HG02642 (cell line): ENCODE measurements at regions not wholly inside any gene's neighbourhood (a gene's known extent, or its start where the extent isn't known, plus 50 kb on each side); places are given as distances from the start of the nearest gene placed in this dataset.
"Not testable (repeated sequence)": the region's sequence is repeated elsewhere in the genome, so short reads cannot be mapped to it uniquely, and the experiment has no call there.

Experiments used
- ATAC-seq: cut with Tn5 transposase; IDR thresholded peaks from one replicate; pipeline ENCODE4 v1.9.1; 2021; ENCODE audit warnings: mild to moderate bottlenecking; ENCODE audit not compliant: unreplicated experiment, poor library complexity

DNA sequence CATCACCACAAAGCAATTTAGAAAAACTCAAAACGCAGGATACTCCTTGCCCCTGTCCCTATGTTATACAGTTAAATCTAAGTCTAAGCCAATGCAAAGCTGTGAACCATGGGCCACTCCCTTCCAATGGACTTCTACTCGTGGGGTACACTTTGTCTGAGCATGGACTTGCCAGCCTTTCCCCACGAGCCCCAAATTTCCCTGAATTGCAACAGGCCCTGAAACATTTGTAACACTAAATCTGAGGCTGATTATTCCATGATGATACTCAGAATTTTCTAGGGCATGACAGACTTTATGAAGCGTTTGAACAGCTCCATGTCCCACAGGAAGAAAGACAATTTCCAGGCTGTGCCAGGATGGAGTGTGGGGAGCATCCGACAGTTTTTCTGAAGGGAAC lies 189.6 kb downstream of the TXNL1 start:
- no peak for ATAC-seq

DNA sequence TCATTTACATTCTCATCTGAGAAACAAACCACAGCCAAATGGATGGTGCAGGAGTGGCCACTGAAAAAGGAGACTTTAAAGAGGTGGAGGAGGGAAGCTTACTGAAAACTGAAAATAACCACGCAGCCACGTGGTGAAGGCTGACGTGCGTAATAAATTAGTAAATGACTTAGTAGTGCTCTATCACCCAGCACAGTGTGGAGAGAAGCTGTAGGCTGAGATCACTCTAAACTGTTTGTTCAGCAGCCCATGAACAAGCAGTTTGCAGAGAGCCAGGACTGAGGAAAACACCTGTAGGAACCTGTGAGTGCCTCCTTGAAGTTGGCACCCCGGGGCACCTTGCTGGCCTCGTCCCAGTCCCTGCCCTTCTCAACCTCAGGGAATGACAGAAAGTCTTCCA lies 193.0 kb downstream of the TXNL1 start:
- ATAC-seq, result no peak

DNA sequence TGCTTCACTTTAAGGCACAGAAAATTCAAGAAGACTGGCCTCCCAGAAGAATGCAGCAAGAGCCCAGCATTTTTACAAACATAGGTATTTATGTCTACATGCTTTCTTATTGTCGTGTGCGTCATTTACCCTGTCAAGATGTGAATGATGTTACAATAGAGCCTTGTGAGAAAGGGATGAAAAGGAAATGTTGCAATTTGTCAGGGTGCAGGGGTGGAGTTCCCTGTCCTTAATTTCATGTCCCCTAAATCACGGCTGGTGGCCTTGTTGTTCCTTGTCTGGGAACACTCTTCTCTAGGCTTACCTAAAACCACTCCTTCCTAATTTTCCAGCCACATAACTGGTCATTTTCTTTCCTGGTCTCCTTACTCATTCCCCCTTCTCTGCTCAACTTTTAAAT lies 194.2 kb downstream of the TXNL1 start:
- ATAC-seq, result no peak

DNA sequence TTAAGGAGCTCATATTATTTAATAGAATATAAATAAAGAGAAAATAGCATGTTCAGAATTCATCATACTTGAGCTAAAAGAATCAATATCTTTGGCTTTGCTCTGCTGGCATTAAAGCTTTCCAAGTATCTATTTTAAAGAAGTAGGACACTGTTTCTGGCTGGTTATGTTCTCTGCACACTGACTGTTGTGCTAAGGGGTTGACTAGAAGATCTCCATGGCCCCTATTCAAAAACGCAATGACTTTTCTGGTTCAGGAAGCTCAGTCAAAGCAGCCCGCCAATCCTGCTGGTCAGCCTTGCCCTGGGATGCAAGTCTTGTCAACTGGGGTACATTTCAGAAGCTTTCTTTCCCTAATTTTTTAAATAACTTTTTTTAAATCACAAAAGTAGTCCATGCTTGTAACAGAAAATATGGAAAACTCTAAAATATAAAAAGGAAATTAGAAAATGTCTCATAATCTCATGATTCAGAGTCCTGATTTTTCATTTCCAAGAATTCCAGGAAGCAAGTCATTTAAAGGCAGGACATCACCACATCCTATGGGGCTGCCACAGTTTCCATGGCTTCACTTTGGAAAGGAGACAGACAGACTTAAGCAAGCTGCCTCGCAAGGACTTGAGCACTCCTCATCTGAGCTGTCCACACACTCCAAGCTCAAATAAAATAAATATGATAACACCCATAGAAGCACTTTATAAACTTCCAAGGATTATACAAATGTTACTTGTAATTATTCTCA lies 195.1 kb downstream of the TXNL1 start:
- no peak for ATAC-seq

DNA sequence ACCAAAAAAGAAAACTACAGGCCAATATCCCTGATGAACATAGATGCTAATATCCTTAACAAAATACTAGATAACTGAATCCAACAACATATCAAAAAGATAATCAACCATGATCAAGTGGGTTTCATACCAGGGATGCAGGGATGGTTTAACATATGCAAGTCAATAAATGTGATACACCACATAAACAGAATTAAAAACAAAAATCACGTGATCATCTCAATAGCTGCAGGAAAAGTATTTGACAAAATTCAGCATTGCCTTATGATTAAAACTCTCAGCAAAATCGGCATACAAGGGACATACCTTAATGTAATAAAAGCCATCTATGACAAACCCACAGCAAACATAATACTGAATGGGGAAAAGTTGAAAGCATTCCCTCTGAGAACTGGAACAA lies 199.9 kb downstream of the TXNL1 start:
- not testable (repeated sequence) for ATAC-seq

DNA sequence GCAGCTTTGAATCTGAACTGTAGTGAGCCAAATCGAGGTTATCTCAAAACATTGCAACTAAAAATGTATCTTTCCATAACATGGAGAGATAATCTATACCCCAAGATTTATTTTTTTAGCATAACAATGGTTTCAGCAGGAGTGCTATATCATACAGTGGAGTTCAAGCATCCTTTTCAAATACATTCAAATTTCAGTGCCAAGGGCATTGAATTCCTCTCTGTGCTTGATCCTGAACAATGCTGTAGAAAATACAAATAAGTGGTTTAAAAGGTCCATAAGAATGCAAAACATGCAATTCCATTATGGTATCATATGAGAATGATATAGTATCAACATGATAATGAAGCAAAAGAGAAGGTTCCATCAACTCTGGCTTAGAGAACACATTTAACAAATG lies 201.7 kb downstream of the TXNL1 start:
- ATAC-seq, result no peak

DNA sequence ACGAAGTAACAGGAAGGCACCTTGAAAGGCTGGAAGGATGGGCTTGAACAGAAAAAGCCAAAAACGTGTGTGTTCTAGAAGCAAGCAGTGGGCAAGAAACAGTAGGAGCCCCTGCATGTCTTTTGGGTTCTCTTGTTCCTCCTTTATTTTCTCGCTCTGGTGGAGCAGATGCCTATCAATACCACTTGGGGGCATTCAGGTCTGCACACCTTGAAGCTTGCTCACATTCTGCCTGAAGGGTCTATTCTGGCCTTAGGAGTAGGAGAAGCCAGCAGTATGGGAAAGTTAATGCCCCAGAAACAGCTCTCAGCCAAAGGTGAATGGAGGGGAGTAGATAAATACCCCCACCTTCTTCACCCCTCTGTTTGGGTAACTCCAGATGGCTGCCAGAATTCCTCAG lies 204.5 kb downstream of the TXNL1 start:
- no peak for ATAC-seq

DNA sequence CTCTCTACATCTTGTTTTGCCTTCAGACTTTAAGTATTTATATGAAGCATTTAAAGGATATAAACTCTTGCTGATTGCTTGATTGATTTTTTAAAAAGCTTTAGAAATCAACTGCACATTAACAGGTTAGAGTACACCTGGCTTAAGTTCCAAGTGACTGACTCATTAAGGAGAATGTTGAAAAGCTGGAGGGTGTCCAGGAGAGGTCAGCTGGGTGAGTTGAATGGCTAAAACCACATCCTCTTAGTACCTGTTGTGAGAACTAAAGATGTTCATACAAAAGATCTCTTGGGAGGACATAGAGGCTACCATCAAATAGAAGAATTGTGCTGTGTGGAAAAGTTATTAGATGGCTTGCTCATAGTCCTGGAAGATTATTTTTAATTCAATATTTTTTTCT lies 206.8 kb downstream of the TXNL1 start:
- no peak for ATAC-seq

DNA sequence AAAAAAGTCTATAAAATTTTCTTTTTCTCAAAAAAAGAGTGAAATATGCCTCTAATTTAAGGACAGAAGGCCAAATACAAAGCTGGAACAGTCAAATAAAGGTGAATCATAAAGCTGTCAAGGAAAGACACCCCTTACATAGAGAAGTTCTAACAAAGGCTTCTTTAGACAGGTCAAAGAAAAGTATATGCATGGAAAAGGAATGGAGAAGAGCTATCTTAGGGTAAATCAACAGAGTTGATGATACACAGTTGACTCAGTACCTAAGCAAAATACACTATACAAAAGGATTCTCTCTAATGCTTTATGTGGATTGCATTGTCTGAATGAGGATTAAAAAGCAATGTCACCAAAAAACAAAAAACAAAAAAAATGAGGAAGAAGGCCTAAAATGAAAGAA lies 214.8 kb downstream of the TXNL1 start:
- no peak for ATAC-seq

DNA sequence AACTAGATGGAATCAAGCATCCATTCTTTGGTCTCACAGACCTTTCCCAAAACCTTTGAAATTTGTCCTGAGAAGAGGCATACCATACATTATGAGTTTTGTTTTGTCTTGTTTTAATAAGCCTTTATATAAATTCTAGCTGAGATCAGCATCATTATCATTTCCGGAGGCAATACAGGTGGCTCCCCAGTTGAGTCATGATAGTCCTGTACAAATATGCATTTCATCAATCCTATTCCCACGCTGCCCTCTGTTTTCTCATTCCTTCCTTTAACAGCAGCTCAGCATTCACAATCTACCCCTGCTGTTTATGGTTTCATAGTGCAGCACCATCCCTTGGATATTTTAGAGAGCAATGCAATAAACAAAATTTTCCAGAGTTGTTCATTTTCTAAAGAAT lies 216.7 kb downstream of the TXNL1 start:
- ATAC-seq, result no peak

DNA sequence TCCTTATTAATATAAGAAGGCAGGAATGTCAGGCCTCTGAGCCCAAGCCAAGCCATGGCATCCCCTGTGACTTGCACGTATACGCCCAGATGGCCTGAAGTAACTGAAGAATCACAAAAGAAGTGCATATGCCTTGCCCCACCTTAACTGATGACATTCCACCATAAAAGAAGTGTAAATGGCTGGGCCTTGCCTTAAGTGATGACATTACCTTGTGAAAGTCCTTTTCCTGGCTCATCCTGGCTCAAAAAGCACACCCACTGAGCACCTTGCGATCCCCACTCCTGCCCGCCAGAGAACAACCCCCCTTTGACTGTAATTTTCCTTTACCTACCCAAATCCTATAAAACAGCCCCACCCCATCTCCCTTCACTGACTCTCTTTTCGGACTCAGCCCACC lies 217.5 kb downstream of the TXNL1 start:
- not testable (repeated sequence) for ATAC-seq

DNA sequence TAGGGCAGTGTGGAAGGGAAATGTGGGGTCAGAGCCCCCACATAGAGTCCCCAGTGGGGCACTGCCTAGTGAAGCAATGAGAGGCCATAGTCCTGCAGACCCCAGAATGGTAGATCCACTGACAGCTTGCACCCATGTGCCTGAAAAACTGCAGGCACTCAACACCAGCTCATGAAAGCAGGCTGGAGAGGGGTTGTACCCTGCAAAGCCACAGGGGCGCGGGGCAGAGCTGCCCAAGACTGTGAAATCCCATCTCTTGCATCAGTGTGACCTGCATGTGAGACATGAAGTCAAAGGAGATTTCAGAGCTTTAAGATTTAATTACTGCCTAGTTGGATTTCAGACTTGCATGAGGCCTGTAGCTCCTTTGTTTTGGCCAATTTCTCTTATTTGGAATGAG lies 224.0 kb downstream of the TXNL1 start:
- ATAC-seq, result no peak

DNA sequence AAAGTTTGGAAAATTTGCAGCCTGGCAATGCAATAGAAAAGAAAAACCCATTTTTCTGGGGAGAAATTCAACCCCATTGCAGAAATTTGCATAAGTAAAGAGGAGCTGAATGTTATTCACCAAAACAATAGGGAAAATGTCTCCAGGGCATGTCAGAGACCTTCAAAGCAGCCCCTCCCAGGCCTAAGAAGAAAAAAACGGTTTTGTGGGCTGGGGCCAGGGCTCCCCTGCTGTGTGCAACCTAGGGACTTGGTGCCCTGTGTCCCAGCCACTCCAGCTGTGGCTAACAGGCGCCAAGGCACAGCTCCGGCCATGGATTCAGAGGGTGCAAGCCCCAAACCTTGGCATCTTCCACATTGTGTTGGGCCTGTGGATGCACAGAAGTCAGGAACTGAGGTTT lies 224.5 kb downstream of the TXNL1 start:
- no peak for ATAC-seq

DNA sequence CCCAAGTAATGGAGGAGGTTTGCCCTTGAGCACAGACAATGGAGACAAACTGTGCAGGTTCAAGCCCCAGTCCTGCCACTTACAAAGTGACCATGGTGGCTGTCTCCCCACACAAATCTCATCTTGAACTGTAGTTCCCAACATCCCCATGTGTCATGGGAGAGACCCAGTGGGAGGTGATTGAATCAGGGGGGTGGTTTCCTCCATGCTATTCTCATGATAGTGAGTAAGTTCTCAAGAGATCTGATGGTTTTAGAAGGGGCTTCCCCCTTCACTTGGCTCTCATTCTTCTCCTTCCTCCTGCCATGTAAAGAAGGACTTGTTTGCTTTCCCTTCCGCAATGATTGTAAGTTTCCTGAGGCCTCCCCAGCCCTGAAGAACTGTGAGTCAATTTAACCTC lies 225.4 kb downstream of the TXNL1 start:
- ATAC-seq, result no peak

DNA sequence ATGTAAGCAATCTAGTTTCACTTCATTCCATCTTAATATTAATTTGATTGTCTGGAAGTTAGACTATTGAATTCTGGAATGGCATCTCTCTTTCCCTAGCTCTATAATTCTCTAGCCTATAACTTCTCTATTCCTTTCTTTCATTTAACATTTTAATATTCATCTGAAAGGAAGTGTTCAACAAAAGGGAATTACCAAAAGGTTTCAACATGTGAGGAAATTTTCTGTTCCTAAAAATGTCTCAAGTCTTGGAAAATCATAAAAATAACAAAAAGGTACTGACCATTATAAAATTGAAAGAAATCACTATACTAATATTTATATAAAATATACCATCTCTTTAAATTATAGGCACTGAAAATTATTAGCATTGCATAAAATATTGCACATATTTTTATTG lies 228.7 kb downstream of the TXNL1 start:
- no peak for ATAC-seq

DNA sequence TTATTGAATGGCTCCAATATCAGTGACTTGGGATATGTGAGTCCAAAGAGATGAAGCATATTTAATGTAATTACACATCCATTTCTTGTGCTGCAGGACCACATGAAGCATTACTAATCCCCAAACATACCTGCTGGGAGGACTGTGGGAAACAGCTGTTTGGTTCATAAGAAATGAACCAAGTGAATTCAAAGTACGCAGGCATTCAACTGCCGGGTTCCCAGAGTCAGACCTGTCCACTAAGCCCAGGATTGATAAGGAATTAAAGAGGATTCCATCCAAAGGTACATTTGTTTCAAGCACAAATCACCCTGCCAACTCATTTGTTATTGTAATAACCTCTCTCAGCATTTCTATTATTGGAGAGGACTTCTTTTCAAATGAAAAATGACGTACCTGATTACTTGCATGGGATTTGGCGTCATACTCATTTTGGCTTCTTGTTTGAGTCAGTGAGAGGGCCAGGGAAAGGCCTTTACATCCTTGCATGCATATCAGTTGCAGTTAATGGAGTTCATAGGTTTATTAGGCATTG lies 230.7 kb downstream of the TXNL1 start:
- ATAC-seq, result no peak

DNA sequence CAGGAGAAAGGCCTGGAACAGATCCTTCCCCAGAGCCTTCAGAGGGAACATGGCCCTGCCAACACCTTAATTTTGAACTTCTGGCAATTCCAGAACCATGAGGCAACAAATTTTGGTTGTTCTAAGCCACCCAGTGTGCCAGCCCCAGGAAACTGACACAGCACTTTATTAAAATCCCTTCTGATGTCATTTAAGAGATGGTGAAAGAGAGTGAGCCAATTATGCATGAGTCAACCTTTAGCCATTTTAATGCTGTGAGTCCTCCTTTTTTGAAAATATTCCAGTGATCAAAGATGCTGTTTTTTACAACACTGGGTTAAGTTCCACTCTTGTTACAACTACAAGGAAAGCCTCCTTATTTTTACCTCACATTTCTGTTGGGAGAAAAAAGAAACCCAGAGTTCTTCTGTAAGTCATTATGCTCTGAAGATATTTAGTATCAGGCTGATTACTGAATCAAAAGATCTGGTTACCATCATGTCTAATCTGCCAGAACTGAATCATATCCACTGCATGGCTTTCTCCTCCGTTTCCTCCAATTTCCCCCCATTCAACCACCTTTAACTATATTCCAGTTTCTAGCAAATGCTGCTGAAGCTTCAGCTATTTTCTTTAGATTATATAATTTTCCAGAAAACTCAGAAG lies 235.4 kb downstream of the TXNL1 start:
- no peak for ATAC-seq

DNA sequence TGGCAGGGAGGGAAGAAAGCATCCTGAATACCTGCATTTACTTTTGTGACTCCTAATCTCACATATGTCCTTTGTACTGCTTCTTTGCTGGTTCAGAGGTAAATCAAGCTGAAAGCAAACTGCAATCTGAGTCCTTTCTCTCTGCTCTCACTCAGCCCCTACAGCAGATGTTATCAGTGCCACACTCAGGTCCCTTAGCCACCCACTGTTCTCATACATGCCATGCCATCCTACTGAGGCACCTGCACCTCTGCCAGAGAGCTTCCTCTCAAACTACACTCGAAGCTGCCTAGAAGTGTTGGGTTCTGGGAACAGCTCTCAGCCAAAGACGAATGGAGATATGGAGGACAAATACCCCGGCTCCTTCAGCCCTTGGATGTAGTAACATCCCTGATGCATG lies 244.5 kb downstream of the TXNL1 start:
- ATAC-seq, result no peak

DNA sequence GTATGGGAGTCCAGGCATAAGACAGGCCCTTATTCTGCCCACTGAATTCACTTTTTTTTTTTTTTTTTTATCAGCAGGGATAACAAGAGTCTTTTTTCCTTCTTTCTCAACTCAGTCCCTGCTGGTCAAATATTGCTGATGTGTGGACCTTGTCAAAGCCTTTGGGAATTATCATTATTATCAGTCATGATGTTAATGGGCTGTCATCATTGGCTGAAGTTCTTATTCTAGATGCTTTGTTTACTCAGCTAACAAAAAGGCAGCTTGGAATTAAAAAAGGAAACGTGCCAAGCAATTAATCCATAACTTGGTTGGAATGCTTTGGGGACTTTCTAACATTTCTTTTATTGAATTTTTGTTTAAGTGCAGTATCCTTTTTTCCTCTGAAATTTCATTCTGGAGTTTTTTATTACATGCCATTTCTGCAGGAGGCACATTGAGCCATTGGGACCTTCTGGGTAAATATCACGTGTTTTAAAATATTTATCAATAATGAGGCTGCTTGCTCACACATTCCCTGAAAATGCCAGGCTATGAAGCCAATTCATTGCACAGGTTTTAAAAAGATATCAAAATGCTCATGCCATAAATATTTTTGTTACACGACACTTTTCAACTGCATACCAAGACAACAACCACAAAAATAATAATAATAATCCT lies 246.3 kb downstream of the TXNL1 start:
- no peak for ATAC-seq

DNA sequence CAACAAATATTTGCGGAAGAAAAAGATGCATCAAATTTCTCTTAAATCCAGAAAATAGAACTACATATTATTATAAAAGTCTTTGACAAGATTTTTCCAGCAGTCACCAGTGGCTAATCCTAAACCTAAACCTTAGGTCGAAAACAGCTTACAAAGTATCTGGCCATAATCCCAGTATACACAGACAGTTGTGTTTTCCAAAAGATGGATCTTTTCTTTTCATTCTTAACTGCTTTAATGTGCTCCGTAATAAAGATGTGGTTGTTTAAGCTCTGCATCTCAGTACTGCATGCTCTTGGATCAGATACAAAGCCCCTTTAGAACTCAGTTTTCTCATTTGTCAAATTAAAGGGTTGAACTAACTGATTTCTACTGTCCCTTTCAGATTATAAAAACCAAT lies 247.8 kb downstream of the TXNL1 start:
- no peak for ATAC-seq

DNA sequence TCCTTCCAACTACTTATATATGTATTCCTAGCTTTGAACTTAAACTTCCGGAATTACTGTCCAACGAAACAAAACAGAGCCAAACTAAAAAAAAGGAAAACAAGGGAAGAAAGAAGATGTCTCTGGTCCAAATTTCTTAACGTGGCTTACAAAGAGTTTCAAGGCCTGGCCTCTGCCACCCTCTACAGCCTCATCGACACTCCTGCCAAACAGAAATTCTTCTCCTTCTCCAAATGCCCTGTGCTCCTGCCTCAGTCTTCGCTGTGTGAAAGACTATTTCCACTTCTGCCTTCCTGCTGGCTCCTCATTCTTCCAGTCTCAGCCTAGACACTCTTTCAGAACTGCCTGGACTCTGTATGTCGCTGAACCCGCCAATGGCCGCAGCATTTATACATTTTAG lies 249.2 kb downstream of the TXNL1 start:
- no peak for ATAC-seq

DNA sequence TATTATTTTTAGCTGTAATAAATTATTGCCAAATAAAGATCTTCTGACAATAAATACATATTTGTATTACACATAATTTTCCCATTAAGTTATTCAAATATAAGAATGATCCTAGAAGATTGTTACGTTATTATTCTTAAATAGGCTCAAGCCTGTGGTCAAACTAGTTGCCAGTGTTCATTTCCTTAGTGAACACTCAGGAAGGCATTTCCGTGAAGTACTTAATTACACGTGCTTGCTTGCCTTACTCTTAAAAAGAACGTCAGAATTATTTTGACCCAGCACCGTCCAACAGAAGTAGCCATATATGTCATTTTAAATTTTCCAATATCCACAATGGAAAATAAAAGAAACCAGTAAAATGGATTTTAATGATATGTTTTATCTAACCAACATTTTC lies 249.8 kb downstream of the TXNL1 start:
- no peak for ATAC-seq
